Endothelial cell (in vitro differentiated cells): ENCODE measurements at regions not wholly inside any gene's neighbourhood (a gene's known extent, or its start where the extent isn't known, plus 50 kb on each side); places are given as distances from the start of the nearest gene placed in this dataset.

ENCODE experiments used
- DNase-seq: peaks from one replicate; pipeline ENCODE4 v3.0.0; 2021; ENCODE audit warnings: low spot score
- H3K27ac Mint-ChIP-seq: one replicate; pipeline ENCODE4 v1.8.0; 2021; ENCODE audit warnings: mixed read lengths, inconsistent platforms; ENCODE audit not compliant: unreplicated experiment
- H3K27me3 Mint-ChIP-seq: one replicate; pipeline ENCODE4 v1.8.0; 2021; ENCODE audit warnings: mild to moderate bottlenecking, moderate library complexity, mixed read lengths, inconsistent platforms; ENCODE audit not compliant: unreplicated experiment
- H3K36me3 Mint-ChIP-seq: one replicate; pipeline ENCODE4 v1.8.0; 2021; ENCODE audit warnings: mild to moderate bottlenecking, low read depth, mixed read lengths, inconsistent platforms; ENCODE audit not compliant: unreplicated experiment
- H3K4me1 Mint-ChIP-seq: one replicate; pipeline ENCODE4 v1.8.0; 2021; ENCODE audit warnings: mild to moderate bottlenecking, mixed read lengths, inconsistent platforms; ENCODE audit not compliant: unreplicated experiment
- H3K4me3 Mint-ChIP-seq: one replicate; pipeline ENCODE4 v1.8.0; 2021; ENCODE audit warnings: mild to moderate bottlenecking, mixed read lengths, inconsistent platforms; ENCODE audit not compliant: unreplicated experiment
- H3K9me3 Mint-ChIP-seq: one replicate; pipeline ENCODE4 v1.8.0; 2021; ENCODE audit warnings: mixed read lengths, inconsistent platforms; ENCODE audit not compliant: unreplicated experiment
- CTCF ChIP-seq: fragments of 200-600 bp; sonication (generic); IDR thresholded peaks from one replicate; pipeline ENCODE4 v1.5.0; 2021; ENCODE audit warnings: antibody characterized with exemption; ENCODE audit not compliant: unreplicated experiment

GRCh38 chr1:87844251-87844650 lies 515.6 kb downstream of the LMO4 start:
- no peak for DNase-seq
- Mint-ChIP-seq H3K36me3 (no peaks in the 10 kb centered on the region), H3K27me3 (peaks cover 2% of the 10 kb centered on the region), H3K9me3 (no peaks in the 10 kb centered on the region), H3K4me1 (no peaks in the 10 kb centered on the region), H3K27ac (no peak overlapping the region), H3K4me3 (no peak overlapping the region)
- no peak for TF ChIP-seq CTCF

GRCh38 chr1:87851490-87851889 lies 522.8 kb downstream of the LMO4 start:
- H3K4me3 Mint-ChIP-seq, result no peak overlapping the region
- H3K27ac Mint-ChIP-seq, result no peak overlapping the region
- no peak for TF ChIP-seq CTCF
- no peak for DNase-seq
- no peaks in the 10 kb centered on the region for H3K36me3 Mint-ChIP-seq
- H3K27me3 Mint-ChIP-seq, result peaks cover 2% of the 10 kb centered on the region
- no peaks in the 10 kb centered on the region for H3K9me3 Mint-ChIP-seq
- H3K4me1 Mint-ChIP-seq, result peaks cover 2% of the 10 kb centered on the region

DNA sequence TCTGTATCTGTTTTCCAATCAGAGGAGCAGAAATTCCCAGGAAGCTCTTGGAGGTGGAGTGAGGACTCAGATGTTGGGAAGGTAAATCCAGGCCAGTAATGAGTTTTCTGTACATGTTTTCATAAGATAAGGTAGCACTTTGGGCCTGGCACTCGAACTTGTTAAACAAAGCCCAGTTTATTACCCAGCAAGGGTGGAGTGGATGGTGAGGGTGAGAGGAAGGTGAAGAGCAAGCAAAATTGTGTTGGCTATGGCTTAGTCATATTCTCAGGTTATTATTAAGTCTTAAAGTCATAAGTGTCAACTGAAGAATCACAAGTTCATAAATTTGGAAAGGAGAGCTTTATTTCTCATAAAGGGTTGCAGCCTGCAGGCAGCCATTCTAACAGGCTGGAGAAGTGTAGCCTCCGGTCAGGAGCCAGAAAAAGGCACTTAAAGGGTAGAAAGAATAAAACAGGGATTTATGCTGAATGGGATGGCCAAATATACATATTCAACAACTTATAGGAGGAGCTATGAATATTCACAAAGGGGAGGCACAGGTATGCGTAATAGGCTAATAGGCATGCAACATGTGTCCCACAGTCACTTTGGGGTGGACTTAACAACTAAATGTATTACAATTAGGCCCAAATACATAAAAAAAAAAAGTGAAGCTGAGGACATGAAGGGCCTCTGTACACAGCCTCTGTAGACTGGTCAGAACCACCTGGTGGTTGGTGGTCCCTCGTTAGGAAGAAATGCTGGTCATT lies 523.9 kb downstream of the LMO4 start:
- Mint-ChIP-seq H3K9me3 (no peaks in the 10 kb centered on the region), H3K36me3 (no peaks in the 10 kb centered on the region), H3K4me3 (no peak overlapping the region), H3K27ac (no peak overlapping the region), H3K4me1 (peaks cover 2% of the 10 kb centered on the region), H3K27me3 (peaks cover 2% of the 10 kb centered on the region)
- TF ChIP-seq CTCF, result no peak
- no peak for DNase-seq

- DNase-seq, result no peak
- TF ChIP-seq CTCF, result no peak
- Mint-ChIP-seq H3K27me3 (no peaks in the 10 kb centered on the region), H3K36me3 (no peaks in the 10 kb centered on the region), H3K4me3 (no peak overlapping the region), H3K4me1 (peaks cover 2% of the 10 kb centered on the region), H3K27ac (no peak overlapping the region), H3K9me3 (no peaks in the 10 kb centered on the region)
These were observed 525.1 kb downstream of the LMO4 start for GRCh38 chr1:87853576-87854351.

DNA sequence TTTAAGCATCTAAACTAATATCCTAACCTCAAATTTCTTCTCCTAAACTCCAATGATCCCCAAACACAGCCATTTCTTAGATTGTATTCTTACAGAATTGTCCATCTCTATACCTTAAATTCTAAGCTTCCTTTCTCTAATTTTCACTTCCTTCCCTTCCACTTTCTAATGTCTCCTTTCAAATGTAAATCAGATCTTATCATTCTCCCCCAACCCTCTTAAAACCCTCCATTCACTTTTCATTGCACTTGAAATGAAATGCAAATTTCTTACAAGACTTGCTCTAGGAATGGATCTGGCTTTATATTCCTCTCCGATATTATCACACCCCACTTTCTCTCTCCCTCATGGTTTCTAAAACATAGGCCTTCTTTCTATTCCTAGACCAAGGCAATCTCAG lies 534.6 kb downstream of the LMO4 start:
- Mint-ChIP-seq H3K4me3 (no peak overlapping the region), H3K9me3 (no peaks in the 10 kb centered on the region), H3K36me3 (peaks cover 3% of the 10 kb centered on the region), H3K27ac (no peak overlapping the region), H3K4me1 (peaks cover 5% of the 10 kb centered on the region), H3K27me3 (no peaks in the 10 kb centered on the region)
- TF ChIP-seq CTCF, result no peak
- DNase-seq, result no peak
